ENCODE measurements at regions not wholly inside any gene's neighbourhood (a gene's known extent, or its start where the extent isn't known, plus 50 kb on each side); places are given as distances from the start of the nearest gene placed in this dataset.

DNA sequence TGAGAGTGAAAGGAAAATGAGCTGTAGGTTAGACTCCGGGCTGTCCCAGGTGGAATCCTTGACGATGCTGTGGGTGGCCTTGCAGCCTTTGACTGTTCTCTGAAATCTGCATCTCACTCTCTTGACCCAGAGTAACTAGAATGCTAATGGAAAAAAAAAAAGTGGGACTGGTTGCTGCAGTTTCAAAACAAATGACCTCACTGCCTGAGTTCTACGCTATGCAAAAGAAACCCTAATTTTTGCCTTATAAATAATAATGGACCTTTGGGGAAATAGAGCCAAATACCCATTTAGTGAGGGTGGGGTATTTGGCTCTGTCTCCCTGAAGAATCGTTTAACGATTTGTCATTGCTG lies 309.7 kb upstream of the C2CD4B start:
- DNase-seq, result no peak

DNA sequence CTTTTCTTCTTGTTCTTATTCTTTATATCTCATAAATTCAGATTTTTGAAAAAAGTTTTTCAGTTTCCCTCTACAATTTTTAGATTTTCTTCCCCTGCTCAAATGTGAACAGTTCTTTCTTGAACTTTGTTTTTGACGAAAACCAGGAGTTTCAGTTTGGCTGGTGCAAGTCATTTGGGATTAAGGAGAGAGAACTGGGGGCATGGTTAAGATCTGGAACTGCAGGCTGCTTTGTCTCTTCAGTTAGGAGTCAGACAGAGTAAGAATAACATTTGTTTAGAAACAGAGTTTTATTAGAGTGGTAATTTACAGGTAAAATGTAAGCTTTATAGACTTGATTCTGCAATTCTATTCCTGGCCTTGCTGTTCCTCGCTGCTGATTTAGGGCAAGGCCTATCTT lies 310.5 kb upstream of the C2CD4B start:
- DNase-seq, result no peak

DNA sequence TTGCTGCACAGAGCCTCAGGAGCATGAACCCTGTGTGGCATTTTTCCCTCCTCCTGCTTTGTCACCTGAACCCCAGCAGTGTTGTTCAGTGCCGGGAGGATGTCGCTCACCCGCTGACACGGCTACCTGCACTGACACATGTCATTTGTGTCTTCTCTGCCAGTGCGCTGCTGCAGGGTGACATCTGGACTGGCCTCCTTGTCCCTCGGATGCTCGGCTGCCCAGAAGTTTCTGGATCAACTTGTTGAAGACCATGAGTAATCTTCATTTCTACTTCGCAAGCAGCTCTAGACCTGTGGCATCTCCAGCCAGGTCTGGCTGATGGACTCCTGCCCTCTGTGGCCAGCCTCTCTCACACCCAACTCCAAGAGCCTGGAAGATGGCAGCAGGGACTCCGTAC lies 311.1 kb upstream of the C2CD4B start:
- DNase-seq, result no peak

DNA sequence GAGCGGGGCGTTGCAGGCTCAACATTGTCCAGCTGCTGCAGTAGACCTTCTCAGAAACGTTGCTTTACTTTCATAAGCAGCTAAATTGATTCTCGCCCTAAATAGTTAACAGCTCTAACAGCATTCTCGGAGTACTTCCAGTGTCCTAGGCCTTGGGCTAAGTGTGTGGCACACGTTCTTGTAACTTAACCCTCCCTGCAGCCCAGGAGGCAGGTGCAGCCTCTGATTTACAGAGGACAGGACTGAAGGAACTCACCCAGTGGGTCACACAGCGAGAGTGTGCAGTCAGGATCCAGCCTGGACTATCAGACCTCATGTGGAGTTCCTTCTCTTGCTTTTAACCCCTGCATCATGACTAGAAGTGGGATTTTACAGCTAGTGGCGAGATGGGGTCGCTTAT lies 312.8 kb upstream of the C2CD4B start:
- no peak for DNase-seq

DNA sequence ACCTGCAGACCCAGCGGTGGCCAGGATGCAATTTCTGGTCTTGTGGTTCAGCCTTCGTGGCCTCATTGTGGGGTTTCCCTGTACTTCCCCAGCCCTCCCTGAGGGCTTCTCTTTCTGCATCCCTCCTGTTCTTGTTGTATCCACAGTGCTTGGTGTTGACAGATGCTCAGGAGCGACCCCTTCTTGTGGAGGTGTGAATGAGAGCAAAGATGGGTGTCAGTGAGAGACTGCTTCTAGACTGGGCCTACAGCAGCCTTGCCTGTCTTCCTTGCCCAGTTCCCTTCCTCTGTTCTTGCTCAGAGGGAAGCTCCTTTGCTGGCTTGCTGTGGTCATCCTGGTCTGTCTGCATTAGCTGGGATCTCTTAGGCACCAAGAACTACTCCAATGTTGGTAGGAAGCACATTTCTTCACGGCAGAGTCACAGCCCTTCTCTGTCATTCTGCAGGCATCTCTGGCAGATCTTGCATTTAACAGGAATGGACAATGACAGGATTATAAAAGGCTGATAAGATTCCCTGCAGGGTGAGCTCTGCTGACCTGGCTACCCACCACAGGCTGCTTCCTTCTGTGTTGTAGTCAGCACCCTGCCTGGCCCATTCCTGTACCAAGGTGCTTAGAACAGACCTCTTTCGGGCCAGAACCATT lies 317.8 kb upstream of the C2CD4B start:
- DNase-seq, result no peak

DNA sequence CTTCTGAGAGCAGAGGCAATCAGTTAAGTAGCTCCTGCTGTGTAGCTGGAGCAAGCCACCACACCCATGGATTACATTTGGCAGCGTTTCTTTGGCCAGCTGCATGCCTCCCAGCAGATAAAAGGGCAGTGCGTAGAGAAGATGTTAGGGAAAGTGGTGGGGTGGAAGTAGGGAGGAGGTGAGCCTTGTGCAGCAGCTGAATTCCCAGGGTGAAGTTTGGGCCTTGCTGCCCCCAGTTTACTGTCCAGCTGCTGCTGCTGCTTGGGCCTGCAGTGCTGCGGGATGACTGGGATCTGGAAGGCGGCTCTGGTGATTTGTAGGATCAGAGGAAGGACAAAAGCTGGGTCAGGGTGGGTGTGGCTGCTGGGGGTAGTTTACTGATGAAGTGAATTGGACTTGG lies 318.7 kb upstream of the C2CD4B start:
- DNase-seq, result peak; percentile 64

DNA sequence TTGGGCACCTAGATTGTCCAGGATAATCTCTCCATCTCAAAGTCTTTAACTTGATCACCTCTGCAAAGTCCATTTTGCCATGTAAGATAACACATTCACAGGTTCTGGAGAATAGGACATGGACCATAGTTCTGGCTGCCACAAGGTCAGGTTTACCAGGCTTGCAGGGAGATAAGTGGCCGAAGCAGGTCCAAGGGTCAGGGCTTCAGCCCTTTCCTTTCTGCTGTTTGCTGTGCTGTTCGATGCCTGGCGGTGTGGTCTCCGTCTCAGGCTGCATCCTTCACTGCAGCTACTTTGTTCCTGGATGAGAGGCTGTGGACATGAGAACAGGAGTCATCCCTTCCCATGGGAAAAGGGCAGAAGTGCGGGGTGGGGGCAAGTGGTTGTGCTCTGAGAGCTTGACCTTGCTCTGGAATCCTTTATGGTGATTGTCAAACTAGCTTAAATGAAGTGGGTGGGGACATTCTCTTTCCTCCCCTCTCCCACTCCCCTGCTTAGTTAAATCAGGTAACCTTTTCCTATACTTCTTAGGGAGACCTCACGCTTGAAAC lies 320.2 kb upstream of the C2CD4B start:
- DNase-seq, result no peak

DNA sequence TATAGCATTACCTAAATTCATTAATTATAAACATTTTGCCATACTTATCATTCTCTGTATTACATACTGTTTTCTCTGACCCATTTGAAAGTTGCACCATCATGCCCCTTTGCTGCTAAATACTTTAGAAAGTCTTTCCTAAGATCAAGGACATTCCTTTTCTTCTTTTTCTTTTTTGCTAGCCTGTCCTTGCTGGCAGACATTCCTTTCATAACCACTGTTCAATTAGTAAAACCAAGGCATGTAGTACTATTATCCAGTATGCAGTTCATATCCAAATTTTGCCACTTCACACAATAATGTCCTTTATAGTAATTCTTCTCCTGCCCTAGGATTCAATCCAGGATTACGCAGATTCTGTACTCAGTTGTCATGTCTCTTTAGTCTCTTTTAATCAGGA lies 321.0 kb upstream of the C2CD4B start:
- no peak for DNase-seq

DNA sequence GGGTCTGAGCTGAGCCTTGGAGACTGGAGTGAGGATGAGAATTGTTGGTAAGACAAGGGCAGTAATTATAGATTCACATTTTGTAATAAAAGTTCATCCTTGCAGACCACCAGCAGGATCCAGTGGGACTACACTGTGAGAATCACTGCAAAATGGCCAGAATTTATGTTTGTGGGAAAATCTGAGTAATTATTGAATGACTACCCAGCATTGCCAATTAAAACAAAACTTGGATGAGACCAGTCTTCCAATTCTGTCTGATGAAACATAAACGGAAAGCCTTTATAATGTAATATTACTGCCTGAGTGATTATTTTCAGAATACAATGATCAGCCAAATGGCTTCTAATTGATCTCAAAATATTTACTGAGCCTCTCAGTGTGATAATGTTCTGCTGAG lies 323.3 kb upstream of the C2CD4B start:
- no peak for DNase-seq

DNA sequence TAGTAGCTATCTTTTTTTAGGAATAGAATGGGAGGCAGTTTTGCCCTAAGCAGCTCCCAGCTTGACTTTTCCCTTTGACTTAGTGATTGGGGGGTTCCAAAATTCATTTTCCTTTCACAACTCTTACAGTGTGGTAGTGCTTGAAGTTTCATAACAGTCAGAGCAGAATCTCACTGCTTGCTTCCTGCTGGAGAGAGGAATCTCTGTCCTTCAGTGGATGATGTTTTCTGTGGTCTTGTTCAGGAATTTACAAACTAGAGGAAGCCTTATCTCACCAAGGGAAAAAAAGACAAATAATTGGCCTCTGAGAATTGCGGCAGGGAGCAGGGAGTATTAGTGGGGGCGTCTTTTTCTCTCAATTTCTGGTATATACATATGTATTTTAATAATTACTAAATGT lies 326.6 kb upstream of the C2CD4B start:
- no peak for DNase-seq

DNA sequence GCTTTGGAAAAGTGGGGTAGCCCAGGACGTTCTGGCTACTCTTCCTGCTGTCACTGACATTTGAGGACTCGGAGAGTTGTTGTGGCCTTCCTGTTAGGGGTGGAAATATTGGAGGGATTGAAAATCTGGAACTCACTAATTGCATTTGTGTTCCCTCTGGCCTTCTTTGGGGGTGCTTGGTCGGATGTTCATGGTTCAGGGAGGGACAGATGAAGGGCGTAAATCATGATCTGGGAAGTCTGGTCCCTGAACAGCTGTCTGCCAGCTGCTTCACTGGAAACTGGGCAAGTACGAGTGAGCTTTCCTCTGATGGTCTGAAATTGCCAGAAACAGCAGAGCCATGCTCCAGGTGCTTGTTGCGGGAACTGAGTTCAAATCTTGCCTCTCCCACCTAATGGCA lies 327.8 kb upstream of the C2CD4B start:
- DNase-seq, result peak; percentile 73

DNA sequence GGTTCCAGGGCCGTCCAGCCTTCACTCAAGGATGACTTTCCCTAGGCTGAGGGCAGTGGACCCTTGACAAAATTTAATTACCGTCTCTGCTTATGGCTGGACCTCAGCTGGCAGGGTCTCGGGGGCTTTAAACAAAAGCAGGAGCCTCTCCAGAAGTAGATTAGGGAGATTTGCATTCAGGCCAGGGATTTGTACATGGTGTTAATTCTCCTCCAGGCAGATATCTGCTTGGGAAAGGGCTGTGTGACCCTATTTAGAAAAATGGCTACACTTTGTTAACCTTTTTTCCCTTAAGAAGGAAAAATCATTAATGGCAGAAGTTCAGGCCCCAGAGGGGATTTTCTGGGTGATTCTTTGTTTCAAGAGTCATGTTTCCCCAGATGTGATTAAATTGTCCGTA lies 329.1 kb upstream of the C2CD4B start:
- no peak for DNase-seq

DNA sequence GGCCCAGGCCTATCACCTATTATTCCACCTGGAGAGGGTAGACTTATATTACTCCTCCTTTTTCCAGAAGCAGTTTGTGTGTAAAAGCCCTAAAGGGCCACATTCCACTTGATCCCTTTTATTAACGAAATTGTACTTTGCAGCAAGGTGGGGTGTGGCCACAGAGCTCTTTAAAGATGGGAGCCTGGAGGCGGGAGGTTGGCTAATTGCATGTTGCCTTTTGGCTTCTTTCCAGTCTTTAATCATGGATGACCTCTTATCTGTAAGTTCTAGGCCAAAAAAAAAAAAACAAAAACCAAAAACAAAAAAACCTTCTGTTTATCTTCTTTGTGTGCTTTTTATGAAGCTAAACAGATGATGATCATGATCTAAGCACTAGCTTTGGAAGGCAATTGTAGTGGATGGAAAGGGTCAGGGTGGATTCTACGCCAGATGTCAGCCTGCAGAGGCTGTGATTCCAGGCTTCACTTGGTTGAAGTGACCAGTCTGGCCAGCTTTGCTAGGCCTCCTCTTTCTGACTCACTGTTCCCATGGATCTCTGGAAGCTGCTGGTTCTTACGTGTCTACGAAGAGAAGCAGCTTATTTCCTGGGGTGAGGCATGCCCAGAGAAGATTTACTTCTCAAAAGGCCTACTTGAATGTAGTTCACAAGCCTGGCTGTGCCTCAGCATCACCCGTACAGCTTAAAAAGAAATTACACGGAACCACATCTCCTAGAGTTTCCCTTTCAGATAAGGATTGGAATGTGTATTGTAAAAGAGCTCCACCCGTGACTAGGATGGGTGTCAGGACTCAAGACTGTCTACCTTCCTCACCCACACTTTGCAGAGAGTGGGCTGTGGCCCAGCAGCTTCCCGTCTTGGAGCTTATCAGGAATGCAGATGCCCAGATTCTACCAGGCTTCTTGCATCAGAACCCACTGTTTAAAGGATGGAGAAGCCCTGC lies 330.9 kb upstream of the C2CD4B start:
- no peak for DNase-seq

DNA sequence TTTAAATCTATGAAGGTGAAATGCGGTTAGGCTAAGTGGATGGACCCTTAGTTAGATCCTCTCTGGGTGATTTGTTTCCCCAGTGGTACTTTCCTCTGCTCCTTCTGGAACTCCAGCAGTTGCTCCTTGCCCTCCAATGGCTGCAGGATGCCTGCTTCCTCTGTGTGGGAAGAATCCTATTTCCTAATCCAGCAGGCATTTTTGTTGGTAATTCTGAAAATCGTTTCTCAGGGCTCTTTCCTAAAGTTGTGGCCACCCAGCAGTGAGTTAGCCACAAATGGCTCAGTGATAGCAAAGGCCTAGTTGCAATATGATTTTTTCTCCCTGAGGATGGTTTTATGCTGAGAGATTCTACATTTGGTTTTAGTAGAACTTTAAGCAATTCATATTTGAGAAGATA lies 332.3 kb upstream of the C2CD4B start:
- no peak for DNase-seq

DNA sequence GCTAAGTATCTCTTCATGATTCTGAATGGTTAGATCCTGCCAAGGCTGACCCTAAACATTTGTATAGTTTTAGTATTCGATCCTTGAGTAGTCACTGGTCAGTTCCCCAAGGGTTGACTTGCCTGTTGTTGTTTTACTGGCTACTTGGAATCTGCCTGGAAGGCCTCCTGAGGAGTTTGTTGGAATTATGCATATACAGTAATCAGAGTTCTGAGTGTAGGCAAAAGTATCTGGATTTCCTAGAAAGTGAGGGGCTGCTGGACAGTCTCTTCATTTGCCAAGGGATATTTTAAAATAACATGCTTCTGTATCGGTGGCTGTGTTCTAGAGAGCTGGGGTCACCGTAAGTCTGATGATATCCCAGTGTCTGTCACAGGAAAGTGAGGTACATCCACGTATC lies 333.2 kb upstream of the C2CD4B start:
- DNase-seq, result no peak

DNA sequence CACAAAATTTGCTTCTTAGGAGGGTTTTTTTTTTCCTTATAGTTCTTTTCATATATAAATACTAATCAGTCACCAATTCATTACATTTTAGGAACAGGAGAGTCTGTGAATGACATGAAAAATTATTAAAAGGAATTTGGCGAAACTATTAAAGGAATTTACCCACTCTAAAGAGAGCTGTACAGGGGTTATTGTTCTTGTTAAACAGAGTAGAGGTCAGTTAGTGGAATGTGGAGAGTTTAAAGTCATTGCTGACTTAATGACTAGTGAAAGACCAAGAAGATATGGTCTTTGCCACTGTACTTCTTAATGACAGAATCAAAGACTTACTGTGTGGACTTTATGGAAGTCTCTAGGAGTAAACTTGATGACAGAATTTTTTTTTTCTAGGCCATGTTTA lies 333.6 kb upstream of the C2CD4B start:
- DNase-seq, result no peak

DNA sequence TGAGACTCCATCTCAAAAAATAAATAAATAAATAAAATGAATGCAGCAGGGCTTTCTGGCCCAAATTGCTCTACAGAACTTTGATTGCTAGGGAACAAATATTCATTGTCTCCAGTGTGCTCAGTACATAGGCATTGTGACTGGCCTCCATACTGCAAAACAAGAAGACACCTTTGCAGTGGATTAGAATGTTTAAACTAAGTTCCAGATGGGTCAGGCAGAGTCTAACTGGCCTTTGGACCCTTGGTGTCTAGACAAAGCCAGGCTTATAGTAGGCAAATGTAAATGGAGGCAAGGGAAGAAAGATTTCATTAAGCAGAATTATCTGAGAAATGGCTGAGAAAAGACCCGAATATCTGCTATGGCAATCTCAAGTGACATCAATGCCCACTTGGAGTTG lies 335.2 kb upstream of the C2CD4B start:
- DNase-seq, result no peak

DNA sequence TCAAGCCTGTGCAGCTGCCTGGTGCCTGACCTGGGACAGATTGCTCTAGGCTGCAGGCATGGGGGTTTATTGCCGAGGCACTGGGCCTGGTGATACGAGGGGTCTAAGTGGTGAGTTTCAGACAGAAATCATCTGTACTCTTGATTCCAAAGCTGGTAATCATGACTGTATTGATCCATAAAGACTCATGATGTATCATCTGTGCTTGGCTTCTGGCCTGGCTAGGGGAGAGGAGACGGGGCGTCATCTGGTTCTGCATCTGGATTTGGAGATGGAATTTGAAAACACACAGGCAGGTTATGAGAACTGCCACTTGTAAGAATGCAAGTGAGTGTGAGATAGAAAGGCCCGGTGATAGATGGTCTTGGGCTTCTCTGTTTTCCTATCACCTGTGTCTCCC lies 337.4 kb upstream of the C2CD4B start:
- DNase-seq, result no peak

DNA sequence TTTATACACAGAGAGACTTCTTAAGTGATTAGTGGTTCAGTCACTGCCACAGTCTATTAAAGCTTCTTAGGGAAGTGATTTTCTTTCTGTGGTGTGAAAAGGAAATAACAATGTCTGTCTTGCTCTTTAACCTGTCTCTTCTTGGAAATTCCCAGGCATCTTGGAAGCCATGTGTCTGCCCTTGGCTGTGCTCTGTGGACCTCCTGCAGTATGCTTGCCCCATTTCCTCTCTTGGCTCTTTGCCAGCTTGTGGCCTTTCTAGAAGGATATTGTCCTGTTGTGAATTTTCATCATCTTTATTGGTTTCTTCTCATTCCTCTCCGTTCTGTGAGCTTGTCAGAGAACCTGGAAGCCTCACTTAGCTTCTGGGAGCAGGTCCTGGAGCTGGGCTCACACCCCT lies 338.4 kb upstream of the C2CD4B start:
- DNase-seq, result no peak

DNA sequence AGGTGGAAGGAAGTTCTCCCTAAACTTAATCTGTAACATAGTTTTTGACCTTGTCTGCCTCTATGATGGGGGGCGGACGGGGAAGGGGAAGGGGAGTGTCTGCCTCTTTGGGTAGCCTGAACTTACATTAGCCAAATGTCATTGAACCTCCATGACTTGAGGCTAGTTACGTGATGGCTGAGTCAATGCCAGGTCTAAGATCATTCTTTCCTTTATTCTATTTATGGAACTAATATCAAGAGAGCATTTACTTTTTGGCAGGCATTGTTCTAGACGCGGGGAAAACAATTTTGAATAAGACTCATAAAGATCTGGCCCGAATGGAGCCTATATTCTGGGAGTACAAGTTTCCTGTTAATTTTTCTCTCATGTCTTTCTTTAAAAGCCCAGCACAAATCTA lies 340.7 kb upstream of the C2CD4B start:
- DNase-seq, result no peak

DNA sequence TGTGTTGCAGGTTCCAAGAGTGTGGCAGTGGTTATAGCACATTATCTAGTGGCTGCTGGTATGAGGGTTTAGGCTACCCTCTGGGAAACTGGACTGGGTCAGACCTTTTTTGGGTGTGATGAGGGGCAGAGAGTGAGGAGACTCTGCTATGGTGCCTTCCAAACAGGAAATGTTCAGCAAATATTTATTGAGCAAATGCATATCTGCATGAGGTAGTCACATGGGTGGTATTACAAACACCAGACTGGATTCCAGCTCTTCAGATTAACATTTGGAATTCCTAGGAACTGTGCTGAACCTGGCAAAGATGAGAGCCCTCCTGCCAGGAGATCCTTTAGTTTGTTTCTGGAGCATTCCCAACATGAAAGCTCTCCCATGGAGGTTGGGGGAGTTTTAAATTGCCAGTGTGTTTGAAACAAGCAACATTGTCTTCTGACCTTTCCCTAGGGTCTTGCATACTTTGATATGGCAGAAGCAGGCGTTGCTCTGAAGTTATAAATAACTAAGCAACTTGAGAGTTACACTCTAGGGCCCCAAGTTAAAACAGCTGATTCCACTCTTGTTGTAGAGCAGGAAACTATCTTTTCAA lies 341.2 kb upstream of the C2CD4B start:
- no peak for DNase-seq

DNA sequence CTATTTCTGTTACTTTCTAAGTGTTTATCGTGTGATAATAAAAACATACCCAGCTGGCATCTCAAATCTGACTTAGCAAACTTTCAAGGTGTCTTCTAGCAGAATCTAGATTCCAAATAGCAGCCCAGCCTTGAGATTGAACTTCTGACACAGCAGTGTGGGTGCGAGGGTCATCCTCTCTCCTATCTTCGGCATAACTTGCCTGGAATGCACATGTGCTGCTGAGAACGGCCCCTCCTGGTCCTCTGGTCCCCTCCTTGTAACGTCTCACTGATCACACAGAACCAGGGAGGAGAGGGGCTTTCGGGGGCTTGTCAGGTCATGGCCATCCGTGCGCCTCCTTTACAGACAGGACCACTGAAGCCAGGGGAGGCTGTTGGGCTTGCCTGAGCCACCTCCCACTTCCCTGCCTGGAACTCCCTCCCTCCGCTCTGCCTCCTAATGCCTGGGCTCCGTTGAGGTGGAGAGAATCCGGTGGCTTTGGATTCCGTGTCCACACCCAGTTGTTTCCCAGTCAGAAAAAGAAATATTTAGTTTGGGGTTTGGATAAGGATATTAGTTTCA lies 344.4 kb upstream of the C2CD4B start:
- DNase-seq, result no peak

DNA sequence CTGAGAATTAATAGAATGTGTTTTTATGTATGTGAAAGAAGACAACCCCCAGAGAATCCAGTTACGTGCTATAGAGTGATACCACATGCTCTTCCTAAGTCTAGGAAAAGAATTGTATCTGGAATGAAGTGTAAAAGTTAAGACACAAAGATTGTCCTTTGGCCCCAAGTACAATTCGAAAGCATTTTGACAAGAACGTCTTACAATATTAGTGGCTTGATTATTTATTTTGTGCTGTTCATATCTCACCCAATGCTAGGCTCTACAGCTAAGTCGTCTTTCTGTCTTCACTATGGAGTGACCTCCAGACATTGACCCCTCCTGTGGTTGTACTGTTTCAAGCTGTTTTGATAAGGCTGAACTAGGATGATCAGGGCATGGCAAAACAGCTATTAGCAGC lies 345.7 kb upstream of the C2CD4B start:
- no peak for DNase-seq

DNA sequence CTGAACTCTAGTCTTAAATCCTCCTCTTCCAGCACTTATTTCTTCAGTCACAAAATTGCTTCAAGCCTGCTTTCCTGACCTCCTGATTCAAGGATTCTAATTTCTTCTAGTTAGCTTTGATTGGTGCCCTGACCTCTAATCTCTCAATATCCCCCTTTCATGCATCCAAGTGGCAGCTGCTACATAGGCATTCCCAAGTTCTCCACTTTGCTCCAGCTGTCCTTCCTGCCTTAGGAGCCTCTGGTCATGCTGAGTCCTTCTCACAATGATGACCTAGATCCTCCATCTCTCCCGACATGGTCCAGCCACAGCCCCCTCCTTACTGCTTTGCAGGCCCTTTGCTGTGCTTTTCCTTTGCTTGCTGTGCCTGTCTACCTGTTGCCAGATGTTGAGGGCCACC lies 347.8 kb upstream of the C2CD4B start:
- DNase-seq, result no peak
